ENCODE measurements at regions not wholly inside any gene's neighbourhood (a gene's known extent, or its start where the extent isn't known, plus 50 kb on each side); places are given as distances from the start of the nearest gene placed in this dataset.

GRCh38 chr20:9939231-9939630, 95.6 kb upstream of the ANKEF1 start:
- Histone ChIP-seq H3K4me1 (no peaks in the 10 kb centered on the region), H3K79me2 (no peaks in the 10 kb centered on the region), H3K9ac (no peak overlapping the region)

GRCh38 chr20:9935285-9935684, 96.4 kb upstream of the PAK5 start:
- Histone ChIP-seq H3K27me3 (ENCODE audit: control insufficient read depth, insufficient read depth, low read length) (no peaks in the 10 kb centered on the region), H2AFZ (no peak overlapping the region)
- TF ChIP-seq, protein P1, sequence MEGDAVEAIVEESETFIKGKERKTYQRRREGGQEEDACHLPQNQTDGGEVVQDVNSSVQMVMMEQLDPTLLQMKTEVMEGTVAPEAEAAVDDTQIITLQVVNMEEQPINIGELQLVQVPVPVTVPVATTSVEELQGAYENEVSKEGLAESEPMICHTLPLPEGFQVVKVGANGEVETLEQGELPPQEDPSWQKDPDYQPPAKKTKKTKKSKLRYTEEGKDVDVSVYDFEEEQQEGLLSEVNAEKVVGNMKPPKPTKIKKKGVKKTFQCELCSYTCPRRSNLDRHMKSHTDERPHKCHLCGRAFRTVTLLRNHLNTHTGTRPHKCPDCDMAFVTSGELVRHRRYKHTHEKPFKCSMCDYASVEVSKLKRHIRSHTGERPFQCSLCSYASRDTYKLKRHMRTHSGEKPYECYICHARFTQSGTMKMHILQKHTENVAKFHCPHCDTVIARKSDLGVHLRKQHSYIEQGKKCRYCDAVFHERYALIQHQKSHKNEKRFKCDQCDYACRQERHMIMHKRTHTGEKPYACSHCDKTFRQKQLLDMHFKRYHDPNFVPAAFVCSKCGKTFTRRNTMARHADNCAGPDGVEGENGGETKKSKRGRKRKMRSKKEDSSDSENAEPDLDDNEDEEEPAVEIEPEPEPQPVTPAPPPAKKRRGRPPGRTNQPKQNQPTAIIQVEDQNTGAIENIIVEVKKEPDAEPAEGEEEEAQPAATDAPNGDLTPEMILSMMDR (IDR thresholded peaks at IDR 0.05): no peak

More at GRCh38 chr20:9939231-9939630, 95.6 kb upstream of the ANKEF1 start:
- Histone ChIP-seq H2AFZ (no peak overlapping the region), H3K4me2 (ENCODE audit: low read length) (no peak overlapping the region), H3K4me3 (ENCODE audit: low read depth, low read length) (no peak overlapping the region), H3K27ac (no peak overlapping the region), H3K9me3 (ENCODE audit: control insufficient read depth, low read length) (no peaks in the 10 kb centered on the region), H3K36me3 (ENCODE audit: control insufficient read depth, insufficient read depth, low read length) (no peaks in the 10 kb centered on the region), H3K27me3 (ENCODE audit: control insufficient read depth, insufficient read depth, low read length) (no peaks in the 10 kb centered on the region)
- TF ChIP-seq, protein P1 (IDR thresholded peaks at IDR 0.05): no peak

GRCh38 chr20:9930142-9930541, 91.3 kb upstream of the PAK5 start:
- TF ChIP-seq, protein P1 (IDR thresholded peaks at IDR 0.05): no peak
- Histone ChIP-seq H3K4me2 (ENCODE audit: low read length) (no peak overlapping the region), H3K36me3 (ENCODE audit: control insufficient read depth, insufficient read depth, low read length) (no peaks in the 10 kb centered on the region), H3K27me3 (ENCODE audit: control insufficient read depth, insufficient read depth, low read length) (no peaks in the 10 kb centered on the region), H3K9ac (no peak overlapping the region), H3K27ac (no peak overlapping the region), H3K4me1 (no peaks in the 10 kb centered on the region), H3K79me2 (no peaks in the 10 kb centered on the region), H3K9me3 (ENCODE audit: control insufficient read depth, low read length) (no peaks in the 10 kb centered on the region), H2AFZ (no peak overlapping the region), H3K4me3 (ENCODE audit: low read depth, low read length) (no peak overlapping the region)

More at GRCh38 chr20:9935285-9935684, 96.4 kb upstream of the PAK5 start:
- H3K9ac ChIP-seq: no peak overlapping the region
- H3K27ac ChIP-seq: no peak overlapping the region
- no peaks in the 10 kb centered on the region for H3K79me2 ChIP-seq
- no peaks in the 10 kb centered on the region for H3K36me3 ChIP-seq (ENCODE audit: control insufficient read depth, insufficient read depth, low read length)
- no peak overlapping the region for H3K4me3 ChIP-seq (ENCODE audit: low read depth, low read length)
- no peaks in the 10 kb centered on the region for H3K9me3 ChIP-seq (ENCODE audit: control insufficient read depth, low read length)
- no peak overlapping the region for H3K4me2 ChIP-seq (ENCODE audit: low read length)
- no peaks in the 10 kb centered on the region for H3K4me1 ChIP-seq

GRCh38 chr20:9928955-9929354, 90.1 kb upstream of the PAK5 start:
- no peak overlapping the region for H2AFZ ChIP-seq
- H3K79me2 ChIP-seq: no peaks in the 10 kb centered on the region
- no peaks in the 10 kb centered on the region for H3K36me3 ChIP-seq (ENCODE audit: control insufficient read depth, insufficient read depth, low read length)
- no peak overlapping the region for H3K9ac ChIP-seq
- H3K4me1 ChIP-seq: no peaks in the 10 kb centered on the region
- TF ChIP-seq, protein P1 (IDR thresholded peaks at IDR 0.05): no peak
- no peaks in the 10 kb centered on the region for H3K27me3 ChIP-seq (ENCODE audit: control insufficient read depth, insufficient read depth, low read length)
- no peak overlapping the region for H3K27ac ChIP-seq
- no peak overlapping the region for H3K4me2 ChIP-seq (ENCODE audit: low read length)
- no peak overlapping the region for H3K4me3 ChIP-seq (ENCODE audit: low read depth, low read length)
- H3K9me3 ChIP-seq (ENCODE audit: control insufficient read depth, low read length): no peaks in the 10 kb centered on the region

- H3K4me3 ChIP-seq (ENCODE audit: low read depth, low read length): no peak overlapping the region
- H3K4me2 ChIP-seq (ENCODE audit: low read length): no peak overlapping the region
- H3K9ac ChIP-seq: no peak overlapping the region
- no peak overlapping the region for H3K27ac ChIP-seq
- no peaks in the 10 kb centered on the region for H3K36me3 ChIP-seq (ENCODE audit: control insufficient read depth, insufficient read depth, low read length)
- no peaks in the 10 kb centered on the region for H3K4me1 ChIP-seq
- H2AFZ ChIP-seq: no peak overlapping the region
- no peaks in the 10 kb centered on the region for H3K27me3 ChIP-seq (ENCODE audit: control insufficient read depth, insufficient read depth, low read length)
- TF ChIP-seq, protein P1 (IDR thresholded peaks at IDR 0.05): no peak
- H3K79me2 ChIP-seq: no peaks in the 10 kb centered on the region
- no peaks in the 10 kb centered on the region for H3K9me3 ChIP-seq (ENCODE audit: control insufficient read depth, low read length)
Measured at GRCh38 chr20:9928281-9928737, 89.4 kb upstream of the PAK5 start.
